ENCODE measurements at regions not wholly inside any gene's neighbourhood (a gene's known extent, or its start where the extent isn't known, plus 50 kb on each side); places are given as distances from the start of the nearest gene placed in this dataset.

GRCh38 chr16:7976125-7976524, 614.2 kb downstream of the TMEM114 start:
- TF ChIP-seq FOXP2 (optimal IDR thresholded peaks at IDR 0.05; ENCODE audit: borderline replicate concordance, extremely low read depth, extremely low read length, insufficient read depth) (no peak), POLR2AphosphoS5 (IDR thresholded peaks at IDR 0.05; ENCODE audit: low read depth, low read length) (no peak), SIN3A (IDR thresholded peaks at IDR 0.05; ENCODE audit: borderline replicate concordance, insufficient read depth, low read length) (no peak)

Data from PFSK-1 (cell line).